HG03469 (cell line): ENCODE measurements at regions not wholly inside any gene's neighbourhood (a gene's known extent, or its start where the extent isn't known, plus 50 kb on each side); places are given as distances from the start of the nearest gene placed in this dataset.

Source experiments
- ATAC-seq: cut with Tn5 transposase; IDR thresholded peaks from one replicate; pipeline ENCODE4 v1.9.1; 2021; ENCODE audit warnings: mild to moderate bottlenecking, moderate library complexity, moderate number of reproducible peaks; ENCODE audit not compliant: unreplicated experiment

DNA sequence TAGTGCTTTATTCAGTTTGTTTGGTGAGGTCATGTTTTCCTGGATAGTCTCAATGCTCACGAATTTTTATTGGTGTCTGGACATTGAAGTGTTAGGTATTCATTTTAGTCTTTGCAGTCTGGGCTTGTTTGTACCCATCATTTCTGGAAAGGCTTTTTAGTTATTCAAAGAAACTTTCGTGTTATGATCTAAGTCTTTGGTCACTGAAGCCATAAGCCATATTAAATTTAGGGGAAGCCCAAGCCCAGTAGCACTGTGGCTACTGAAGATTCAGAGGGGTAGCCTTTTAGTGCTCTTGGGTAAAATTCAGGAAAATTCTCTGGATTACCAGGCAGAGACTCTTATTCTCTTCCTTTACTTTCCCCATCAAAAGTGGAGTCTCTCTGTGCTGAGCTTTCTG lies 56.2 kb upstream of the PEX5L start:
- ATAC-seq = no peak

- no peak for ATAC-seq
These were observed 56.8 kb upstream of the PEX5L start for GRCh38 chr3:180093535-180093934.

GRCh38 chr3:180097626-180098025 lies 60.9 kb upstream of the PEX5L start:
- ATAC-seq = no peak

GRCh38 chr3:180102134-180102533 lies 65.4 kb upstream of the PEX5L start:
- ATAC-seq = no peak

- ATAC-seq = no peak
These were observed 65.9 kb upstream of the PEX5L start for GRCh38 chr3:180102604-180103003.

DNA sequence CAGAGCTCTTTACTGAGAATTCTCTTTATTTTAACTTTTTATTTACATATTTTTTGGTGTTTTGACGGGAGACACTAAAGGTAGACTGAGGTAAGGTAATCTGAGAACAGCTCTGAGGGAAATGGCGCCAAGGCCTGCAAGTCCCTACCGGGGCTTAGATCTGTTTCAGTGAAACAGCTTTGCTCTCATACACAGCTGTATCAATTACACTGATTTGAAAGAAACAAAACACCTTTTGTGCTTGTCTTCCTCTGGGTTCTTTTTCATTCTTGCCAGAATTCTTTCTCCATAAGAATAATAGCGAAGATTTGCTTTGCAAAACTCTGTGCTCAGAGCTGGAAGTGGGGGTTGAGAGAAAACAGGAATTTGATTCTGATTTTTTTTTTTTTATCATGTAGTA lies 79.5 kb upstream of the PEX5L start:
- no peak for ATAC-seq

- no peak for ATAC-seq
These were observed 79.9 kb upstream of the PEX5L start for GRCh38 chr3:180116658-180117057.

DNA sequence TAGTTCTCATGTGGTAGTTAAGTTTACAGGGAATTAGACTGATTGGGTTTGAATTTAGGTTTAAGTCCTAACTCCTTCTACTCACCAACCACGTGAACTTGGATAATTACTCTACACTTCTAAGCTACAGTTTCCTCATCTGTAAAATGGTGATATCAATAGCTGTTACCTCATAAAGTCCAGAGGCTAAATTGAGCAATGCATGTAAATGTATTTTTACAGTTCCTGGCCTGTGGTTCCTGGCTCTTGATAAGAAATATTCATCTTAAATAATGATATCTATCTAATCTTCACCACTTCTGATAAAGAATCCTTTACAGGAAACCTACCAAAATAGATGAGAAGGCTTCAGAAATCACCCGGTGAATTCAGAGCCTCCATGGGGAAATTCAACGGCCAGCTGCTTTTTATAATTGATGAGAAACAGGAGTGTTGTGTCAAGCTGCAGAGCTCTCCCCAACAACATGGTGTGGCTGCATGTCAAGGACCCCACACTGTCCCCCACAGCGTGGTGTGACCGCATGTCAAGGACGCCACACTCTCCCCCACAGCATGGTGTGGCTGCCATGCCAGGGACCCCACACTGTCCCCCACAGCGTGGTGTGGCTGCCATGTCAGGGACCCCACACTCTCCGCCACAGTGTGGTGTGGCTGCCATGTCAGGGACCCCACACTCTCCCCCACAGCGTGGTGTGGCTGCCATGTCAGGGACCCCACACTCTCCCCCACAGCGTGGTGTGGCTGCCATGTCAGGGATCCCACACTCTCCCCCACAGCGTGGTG lies 80.8 kb upstream of the PEX5L start:
- ATAC-seq = no peak

GRCh38 chr3:180119567-180119966 lies 82.8 kb upstream of the PEX5L start:
- no peak for ATAC-seq

- no peak for ATAC-seq
These were observed 87.2 kb upstream of the PEX5L start for GRCh38 chr3:180123928-180124327.

GRCh38 chr3:180131169-180131568 lies 94.4 kb upstream of the PEX5L start:
- ATAC-seq = no peak

DNA sequence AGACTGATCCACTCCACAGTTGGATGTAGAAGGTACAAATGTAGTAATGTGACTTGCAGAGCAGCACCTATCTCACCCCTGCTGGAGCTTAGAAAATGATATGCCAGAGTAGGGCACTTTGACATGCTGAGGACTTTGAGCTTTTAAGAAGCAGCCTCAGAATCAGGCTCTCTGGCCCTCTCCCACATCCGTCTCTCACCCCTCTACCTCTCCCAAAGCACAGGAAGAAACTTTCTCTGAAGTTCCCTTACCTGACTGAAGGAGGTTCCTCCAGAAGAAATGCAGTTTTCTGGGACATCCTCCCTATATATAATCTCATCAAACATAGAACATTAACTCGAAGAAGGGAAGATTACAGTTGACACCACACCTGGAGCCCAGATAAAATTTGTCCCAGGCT lies 98.4 kb upstream of the PEX5L start:
- no peak for ATAC-seq

GRCh38 chr3:180138871-180139270 lies 102.1 kb upstream of the PEX5L start:
- no peak for ATAC-seq

DNA sequence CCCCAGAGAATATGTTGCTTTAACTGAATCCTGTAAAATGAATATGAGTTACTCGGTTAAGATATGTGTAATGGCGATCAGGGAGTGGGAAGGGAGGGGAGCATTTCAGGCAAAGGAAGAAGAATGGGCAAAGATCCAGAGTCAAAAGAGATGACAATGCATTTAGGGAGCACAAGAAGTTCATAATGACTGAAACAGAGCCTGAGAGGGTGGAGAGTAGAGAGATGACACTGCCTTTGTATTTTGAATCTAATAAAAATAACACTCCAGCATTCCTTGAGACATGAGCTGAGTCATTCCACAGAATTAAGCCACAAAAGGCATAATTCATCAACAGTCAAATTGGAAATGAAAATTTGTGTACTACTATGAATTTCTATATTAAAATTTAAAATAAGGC lies 105.3 kb upstream of the PEX5L start:
- ATAC-seq = no peak

DNA sequence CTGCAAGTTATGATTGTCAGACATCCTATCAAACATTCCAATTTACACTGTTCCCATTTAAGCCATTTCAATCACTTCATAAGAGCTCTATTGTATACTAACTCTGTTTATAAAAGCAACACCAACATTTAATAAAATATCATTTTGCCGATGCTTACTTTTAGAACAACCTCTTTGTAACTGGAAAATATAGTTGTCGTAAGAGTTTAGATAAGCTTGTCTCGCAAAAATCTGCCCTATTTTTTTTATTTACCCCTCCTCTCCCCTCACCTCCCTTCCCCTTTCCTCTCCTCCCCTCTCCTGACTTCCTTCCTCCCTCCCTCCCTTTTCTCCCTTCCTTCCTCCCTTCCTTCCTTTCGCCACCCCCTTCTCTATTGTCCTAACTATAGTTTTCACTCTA lies 105.7 kb upstream of the PEX5L start:
- no peak for ATAC-seq

- no peak for ATAC-seq
These were observed 125.0 kb upstream of the PEX5L start for GRCh38 chr3:180161770-180162169.

- ATAC-seq = no peak
These were observed 138.8 kb upstream of the PEX5L start for GRCh38 chr3:180175572-180175971.

DNA sequence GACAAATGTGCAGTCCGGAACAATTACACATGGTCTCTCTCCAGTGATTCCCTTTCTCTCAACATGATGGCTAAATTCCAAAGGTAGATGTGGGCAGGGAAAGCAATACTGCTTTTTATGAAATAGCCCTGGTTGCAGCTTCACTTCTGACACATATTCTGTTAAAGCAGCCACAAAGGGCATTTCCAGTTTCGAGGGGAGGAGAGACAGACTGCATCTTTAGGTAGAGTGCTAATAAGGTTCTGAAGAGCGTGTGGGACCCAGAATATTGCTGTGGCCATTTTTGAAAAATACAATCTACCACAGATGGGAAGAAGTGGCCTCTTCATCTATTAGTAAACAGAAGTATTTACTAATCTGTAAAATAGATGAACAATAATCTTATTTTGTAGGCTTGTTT lies 139.3 kb upstream of the PEX5L start:
- ATAC-seq = no peak

DNA sequence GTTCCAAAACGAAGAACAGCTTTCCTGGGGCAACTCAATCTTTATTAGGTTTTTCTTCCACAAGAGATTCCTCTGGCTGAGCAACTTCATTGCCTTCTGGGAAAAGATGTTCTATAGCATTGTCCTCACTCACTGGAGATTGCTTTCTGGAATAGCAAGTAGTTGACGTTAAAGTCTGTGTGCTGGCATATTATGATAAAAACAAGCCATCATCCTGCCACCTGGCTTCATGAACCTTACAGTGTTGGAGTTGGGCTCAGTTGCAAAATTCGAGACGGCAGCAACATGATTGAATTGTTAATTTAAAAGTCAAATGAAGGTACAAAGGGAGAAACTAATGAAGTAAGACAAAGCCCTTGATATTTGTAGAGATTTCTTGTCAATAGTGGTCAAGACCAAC lies 140.5 kb upstream of the PEX5L start:
- ATAC-seq = no peak

GRCh38 chr3:180179562-180179961 lies 142.8 kb upstream of the PEX5L start:
- ATAC-seq = no peak

DNA sequence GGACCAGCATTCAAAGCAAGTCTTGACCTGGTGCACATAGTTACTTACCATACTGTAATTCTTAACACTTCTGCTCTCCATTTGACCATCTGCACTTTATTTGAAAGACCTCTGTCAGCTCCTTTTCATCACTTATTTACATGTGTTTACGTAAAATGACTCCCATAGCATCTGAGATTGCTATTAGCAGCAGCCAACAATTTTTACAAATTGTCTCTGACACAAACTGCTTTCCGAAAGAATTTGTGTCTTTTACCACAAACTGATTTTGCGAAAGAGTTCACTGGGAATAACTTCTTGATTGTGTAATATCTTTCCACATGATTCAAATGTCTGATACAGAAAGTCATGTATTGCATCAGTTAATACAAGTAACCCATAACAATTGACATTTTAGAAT lies 144.1 kb upstream of the PEX5L start:
- no peak for ATAC-seq

DNA sequence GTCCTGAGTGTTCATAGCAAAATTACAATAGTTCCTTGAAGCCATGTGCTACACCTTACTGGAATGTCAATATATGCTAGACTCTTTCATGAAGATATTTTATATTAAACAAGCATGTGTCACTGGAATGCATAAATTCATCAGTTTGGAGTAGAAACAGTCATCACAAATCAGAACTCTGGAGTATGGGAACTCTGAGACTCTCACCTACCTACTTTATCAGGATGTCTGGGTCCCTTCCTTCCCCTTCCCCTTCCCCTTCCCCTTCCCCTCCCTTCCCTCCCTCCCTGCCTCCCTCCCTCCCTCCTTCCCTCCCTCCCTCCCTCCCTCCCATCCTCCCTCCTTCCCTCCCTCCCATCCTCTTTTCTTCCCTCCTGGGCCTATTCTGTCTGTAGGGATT lies 144.7 kb upstream of the PEX5L start:
- ATAC-seq = no peak

- no peak for ATAC-seq
These were observed 146.6 kb upstream of the PEX5L start for GRCh38 chr3:180183346-180183745.
